Pons (tissue), 1 donor: ENCODE measurements at regions not wholly inside any gene's neighbourhood (a gene's known extent, or its start where the extent isn't known, plus 50 kb on each side); places are given as distances from the start of the nearest gene placed in this dataset.
"Not testable (repeated sequence)": the region's sequence is repeated elsewhere in the genome, so short reads cannot be mapped to it uniquely, and the experiment has no call there.

Experiments
- DNase-seq: peaks from one replicate; pipeline ENCODE4 v3.0.0-alpha.2; 2016; ENCODE audit warnings: low spot score

DNA sequence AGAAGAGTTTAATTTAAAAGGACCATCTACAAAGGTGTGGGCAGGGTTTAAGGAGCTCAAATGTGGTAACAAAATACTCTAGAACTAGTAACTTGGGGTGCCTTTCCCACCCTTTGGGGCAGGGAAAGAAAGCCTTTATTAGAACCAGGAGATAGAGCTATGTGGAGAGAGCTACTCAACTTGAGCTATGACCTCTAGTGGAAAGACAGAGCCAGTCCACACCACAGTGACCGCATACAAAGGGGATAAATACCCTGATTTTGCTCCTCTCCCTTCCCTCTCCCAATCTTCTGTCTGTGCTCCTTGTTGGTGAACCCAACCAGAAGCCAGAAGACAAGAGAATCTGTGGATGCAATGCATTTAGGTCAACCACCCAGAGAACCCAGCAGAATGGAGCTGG lies 54.4 kb upstream of the JAK1 start:
- no peak for DNase-seq

DNA sequence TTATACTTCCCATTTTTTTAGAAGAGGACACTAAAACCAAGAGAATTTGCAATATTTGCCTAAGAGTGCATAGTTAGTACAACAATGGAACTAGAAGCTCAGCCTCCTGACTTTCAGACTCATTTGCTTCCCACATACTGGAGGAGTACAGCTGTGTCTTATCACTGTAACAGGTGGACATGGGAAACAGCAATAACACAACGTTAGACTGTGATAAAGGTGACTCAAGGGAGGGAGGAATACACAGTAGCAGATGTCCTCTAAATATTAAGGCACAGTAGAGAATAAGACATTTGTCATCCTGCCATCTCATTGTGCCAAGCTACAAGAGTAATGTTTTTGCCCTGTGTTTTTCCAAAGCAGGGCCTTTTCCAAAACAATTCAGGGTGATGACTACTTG lies 55.4 kb upstream of the JAK1 start:
- DNase-seq, result no peak

DNA sequence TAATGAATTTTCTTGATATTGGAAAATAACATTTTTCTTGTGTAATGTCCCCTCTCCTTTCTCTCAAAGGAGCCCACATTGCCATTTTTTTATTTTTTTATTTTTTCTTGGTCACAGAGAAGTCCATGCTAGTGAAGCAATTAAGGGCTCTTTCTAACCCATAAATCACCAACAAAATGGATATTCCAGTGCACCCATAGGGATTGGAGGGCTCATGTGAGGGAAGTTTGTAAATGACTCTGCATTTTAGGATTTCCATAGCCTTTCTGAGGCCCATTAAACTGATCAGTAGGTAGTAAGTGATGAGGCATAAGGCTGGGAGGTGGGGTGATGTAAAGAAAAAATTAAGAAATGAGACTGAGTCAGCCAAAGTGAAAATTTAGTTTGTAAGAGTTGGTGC lies 55.9 kb upstream of the JAK1 start:
- no peak for DNase-seq

DNA sequence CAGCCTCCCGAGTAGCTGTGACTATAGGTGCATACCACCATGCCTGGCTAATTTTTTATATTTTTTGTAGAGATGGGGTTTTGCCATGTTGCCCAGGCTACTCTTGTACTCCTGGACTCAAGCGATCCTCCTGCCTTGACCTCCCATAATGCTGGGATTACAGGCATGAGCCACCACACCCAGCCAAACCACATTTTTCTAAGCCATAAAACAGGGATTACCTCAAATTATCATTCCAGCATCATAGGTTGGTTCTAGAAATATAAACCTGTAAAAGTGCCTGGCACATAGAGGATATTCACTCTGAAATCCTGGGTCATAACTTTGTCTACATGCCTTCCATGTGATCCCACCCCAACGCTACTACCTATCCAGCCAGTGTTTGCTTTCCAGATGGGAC lies 59.4 kb upstream of the JAK1 start:
- DNase-seq, result no peak

DNA sequence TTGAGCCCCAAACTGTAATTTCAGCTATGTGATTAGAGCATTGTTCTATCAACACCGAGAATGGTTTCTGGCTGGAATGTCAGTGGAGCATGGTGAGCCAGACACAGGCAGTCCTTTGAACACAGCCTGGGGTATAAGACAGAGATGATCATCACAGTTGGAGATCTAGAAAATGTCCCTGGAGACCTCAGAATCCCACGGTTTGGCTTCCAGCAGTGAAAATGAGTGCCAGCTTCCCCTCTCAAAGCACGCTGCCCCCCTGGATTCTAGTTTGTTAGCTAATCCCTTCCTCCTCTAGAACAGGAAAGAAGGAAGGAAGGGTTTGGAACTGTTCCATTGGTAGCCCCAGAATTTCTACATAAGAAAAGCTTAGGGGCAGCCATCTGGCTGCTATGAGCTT lies 59.9 kb upstream of the JAK1 start:
- DNase-seq, result no peak

DNA sequence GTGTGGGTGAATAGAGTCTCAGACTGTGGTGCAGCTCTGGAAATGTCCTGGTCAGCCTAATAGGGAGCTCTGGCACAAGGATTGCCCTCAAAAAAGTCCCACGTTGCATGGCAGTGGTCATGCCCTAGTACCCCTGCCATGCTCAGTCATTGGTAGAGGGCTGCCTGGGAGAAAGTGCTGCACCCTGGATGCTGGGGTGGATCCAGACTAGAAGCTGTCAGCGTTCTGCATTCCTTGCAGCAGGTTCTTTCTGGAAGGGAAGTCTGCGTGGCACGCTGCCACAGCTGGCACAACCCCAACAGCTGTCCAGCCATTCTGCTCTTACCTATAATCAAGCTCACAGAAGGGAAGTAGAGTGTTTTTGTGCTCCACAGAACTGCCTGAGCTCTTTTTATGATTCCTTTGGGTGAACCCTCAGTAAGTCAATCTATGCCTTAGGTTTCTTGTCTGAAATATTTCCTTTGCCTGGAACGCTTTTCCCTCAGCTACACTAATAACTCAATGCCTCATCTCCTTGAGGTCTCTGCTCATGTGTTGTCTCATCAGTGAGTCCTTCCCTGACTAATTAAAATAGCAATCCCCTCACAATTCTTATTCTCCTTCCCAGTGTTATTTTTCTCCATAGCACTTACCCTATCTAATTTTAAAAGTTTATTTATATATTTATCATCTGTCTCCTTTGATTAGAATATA lies 61.5 kb upstream of the JAK1 start:
- DNase-seq, result no peak

DNA sequence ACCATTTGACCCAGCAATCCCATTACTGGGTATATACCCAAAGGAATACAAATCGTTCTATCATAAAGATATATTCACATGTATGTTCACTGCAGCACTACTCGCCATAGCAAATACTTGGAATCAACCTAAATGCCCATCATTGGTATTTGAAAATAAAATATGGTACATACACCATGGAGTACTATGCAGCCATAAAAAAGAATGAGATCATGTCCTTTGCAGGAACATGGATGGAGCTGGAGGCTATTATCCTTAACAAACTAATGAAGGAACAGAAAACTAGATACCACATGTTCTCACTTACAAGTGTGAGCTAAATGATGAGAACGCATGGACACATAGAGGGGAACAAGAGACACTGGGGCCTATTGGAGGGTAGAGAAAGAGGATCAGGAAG lies 63.1 kb upstream of the JAK1 start:
- DNase-seq, result not testable (repeated sequence)

DNA sequence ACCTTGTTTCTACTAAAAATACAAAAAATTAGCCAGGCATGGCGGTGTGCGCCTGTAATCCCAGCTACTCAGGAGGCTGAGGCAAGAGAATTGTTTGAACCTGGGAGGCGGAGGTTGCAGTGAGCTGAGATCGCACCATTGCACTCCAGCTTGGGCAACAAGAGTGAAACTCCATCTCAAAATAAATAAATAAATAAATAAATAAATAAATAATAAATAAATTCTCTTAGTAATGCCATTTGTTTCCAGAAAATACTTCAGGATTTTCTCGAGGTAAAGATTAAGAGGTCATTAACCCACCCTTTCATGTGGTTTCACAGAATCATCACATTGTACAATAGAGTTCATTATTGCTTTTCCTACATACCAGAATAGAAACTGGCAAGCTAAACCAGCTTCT lies 68.5 kb upstream of the JAK1 start:
- DNase-seq, result not testable (repeated sequence)

DNA sequence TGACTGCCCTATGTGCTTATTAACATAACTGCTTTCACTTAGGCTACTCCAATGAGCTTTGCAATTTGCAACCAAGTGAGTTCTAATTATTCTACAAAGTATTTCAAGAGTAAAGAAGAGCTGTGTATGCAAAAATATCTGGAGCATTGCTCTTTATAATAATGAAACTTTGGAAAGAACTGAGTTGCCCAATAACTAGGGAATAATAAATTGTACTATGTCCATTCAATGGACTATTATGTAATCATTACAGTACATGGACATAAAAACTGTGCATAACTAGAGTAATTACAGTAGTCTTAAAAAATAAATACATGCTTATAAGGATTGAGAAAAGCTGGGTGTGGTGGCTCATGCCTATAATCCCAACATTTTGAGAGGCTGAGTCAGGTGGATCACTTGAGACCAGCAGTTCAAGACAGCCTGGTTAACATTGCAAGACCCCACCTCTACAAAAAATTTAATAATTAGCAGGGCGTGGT lies 70.3 kb upstream of the JAK1 start:
- DNase-seq, result no peak

DNA sequence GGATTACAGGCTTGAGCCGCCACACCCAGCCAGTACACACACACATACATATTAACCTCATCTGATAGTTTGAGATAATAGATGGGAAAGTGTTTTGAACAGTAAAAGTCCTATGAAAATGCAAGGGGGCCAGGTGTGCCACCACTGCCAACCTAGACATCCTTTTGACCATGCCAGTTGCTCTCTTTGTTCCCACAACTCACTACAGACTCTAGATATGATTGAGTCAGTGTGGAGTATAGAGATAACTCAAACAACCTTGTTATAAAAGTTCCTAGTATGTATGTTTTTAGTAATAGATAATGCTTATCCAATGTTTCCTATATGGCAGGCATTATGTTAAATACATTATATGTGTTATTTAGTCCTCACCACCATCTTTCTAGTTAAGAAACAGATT lies 72.7 kb upstream of the JAK1 start:
- DNase-seq, result no peak

DNA sequence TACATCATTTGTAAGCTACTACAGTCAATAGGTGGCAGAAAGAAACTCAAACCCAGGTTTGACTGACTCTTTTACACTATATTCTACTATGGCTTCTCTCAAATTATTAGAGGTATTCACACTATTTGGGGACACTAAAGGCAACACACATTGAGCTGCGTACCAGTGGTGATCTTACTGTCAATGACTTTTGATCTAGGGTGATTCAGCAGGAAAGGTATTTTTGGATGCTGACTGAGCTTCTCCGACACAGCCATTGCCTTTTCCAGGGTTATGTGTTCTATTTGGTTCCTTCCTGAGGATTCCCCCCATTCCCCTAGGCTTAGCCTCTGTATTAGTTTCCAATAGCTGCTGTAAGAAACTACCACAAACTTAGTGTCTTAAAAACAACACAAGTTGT lies 73.2 kb upstream of the JAK1 start:
- DNase-seq, result no peak

DNA sequence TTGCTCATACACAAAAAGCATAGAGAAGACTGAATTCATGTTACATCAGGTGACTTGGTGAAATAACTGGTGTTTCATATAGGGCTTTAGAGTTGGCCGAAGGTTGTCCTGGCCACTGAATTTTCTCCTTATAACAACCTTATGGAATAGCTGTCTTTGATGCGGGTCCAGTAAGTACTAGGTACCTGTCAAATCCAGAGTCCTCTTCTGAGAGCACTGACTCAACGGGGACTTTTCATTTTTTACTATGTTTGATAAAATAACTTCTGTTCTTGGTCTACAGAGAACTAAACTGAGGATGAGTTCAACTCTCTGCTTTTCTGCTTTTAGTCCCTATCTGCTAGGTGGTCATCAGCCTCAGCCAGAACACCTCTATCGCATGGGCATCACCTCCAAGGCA lies 76.1 kb upstream of the JAK1 start:
- DNase-seq, result no peak

DNA sequence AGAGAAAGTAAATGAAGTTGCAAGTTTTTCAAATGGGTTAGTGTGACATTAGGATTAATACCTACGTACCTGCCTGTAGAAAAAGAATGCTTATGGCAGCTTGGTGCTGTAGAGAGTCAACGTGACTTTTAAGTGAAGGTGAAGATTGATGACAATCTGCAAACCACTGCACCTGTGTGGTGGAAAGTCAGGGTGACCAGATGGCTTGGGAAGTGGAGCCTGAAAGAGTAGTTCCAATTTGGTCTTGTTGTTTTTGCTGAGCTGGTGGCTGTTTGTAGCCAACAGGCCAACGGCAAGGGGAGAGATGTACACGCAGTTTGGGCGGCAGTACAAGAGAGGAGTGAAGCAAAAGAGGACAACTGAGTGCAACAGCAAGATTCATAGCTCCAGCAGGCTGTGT lies 78.1 kb upstream of the JAK1 start:
- DNase-seq, result no peak

DNA sequence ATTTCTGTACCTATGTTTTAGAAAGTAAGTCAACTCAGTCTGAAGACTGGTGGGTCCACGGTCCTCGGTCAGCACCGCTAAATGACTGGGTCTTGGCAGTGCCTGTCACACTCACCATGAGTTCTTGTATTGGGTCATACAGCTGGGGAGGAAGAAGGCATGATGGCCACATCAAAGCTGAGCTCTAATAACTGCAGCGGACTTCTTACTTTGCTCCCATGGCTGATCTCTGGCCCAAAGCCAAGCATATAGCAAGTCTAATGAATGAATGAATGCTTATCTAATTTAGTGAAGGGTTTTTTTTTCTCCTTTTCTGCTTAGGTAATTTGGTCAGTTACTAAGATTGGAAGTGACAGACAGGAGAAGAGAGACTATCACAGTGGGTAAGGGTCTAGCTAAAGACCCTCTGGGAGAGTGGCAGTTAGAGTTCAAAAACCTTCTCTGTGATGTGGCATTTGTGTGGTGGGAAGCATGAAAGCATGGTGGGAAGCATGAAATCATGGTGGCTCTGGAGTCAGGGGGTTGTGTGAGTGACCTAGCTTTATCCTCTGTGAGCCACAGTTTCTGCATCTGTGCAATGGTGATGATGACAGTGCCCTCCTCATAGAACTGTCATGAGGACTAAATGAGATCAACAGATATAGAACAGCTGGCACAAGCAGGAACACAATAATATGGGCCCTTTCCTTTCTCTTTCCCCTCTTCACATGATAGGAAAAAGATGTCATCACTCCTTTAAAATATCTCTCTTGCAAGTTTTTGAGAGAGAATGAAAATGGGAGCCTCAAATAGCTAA lies 78.9 kb upstream of the JAK1 start:
- no peak for DNase-seq

DNA sequence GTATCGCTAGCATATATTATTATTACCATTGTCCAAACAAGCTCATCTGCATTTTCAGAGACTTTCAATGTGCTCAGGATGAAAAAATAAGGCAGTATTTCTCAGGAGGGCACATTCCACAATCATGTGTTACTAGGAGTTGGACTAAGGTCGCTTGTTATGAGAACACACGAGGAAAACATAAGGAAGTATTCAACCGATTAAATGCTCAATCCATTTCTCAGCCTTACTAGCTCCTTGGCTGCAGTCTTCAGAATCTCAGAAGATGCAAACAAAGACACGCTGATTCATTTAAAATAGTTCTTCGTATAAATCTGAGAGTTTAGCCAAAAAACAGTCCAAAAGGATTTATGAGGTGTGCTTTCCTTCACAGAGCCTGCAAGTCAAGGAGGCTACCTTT lies 82.0 kb upstream of the JAK1 start:
- no peak for DNase-seq

DNA sequence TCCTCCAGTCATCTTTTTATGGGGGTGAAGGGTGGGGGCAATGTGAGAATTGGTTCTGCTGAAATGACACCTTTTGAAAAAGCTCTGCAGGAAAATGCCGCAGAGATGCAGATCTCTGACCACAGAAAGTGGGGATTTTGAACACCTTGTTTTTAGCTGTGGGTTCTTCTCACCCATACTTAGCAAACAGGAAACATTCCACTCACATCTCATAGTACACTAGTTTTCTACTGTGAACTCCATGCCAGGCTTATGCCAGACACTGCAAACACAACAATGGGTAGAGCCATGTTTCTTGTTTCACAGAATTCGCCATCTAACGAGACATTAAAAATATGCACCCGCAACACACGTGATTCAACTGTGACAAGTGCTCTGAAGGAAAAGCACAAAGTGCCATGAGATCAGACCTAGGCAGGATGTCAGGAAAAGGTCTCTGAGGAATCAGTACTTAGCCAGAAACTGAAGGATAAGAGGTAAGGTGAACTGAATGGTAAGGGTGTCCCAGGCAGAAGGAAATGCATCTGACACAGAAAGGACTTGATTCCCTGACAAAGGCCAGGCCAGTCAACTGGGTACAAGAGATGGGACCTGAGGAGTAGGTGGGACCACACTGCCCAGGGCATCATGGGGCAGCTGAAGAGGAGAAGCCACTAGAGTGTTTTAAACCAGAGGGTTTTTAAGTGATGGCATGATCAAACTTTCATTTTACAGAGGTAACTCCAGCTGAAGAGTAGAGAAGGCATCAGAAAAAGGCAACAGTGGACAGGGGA lies 83.8 kb upstream of the JAK1 start:
- no peak for DNase-seq

DNA sequence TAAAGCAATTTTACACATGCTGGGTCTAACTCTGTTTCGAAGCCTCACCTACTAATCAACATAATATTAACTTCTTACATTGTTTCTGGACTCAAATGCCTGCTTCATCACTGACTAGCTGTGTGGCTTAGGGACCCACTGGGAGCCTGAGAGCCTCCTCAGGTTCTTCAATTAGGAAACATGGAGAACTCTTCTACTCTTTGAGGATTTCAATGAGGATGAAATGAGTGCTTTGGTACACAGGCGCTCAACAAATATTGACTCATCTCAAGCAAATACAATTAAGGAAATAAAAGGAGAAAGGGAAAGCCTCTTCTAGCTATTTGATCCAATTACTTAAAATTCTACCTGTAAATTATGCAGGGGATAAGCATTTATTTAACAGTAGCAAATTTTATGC lies 84.4 kb upstream of the JAK1 start:
- DNase-seq, result no peak

DNA sequence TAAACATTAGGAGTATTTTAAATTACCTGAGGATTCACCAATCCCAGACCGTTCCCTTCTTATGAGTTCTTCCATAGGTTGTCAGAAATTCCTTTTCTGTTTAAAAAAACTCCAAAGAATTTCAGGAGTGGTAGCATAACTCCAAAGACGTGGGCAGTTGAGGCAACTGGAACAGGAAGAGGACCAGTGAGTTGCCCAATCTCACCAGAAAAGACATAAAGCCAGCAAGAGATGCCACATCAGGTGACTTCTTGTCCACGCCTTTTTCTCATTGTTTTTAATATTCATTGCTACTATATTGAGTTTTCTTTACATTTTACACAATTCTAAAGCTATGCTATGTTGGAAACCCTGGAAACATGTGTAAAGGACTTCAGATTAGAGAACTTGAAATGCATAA lies 88.1 kb upstream of the JAK1 start:
- DNase-seq, result no peak

DNA sequence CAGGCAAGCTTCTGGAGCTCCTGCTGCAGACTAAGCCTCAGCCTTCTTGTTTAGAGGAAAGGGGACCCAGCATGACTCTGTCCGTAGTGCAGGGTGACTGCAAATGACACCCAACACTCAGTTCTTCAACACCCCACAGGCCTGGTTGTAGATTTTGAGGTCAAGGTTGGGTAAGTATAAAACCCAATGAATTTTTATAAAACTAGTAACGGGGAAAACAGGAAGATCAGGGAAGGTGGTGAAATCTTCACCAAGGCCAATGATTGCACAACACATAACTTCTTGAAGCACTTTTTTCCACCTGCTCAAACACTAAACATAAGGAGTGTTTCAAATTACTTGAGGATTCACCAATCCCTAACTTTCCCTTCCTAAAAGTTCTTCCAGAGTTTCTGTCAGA lies 89.4 kb upstream of the JAK1 start:
- DNase-seq, result no peak

DNA sequence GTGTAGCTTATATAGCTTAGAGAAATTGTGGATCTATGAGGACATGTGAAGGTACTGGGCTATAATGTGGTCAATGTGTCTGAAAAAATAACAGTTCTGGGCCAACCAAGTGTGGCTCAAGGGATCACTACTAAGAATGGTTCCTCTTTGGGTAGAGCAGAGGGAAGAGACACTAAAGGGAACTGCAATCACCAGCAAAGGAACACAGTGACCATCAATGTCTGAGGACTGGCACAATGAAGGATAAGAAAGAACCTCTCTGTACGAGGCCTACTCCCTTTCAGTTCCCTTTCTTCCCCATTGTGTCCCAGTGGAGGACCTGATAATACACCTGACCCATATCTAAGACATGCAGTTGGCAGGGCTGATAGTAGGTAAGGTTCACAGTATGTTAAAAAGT lies 89.9 kb upstream of the JAK1 start:
- peak; percentile 48 for DNase-seq

DNA sequence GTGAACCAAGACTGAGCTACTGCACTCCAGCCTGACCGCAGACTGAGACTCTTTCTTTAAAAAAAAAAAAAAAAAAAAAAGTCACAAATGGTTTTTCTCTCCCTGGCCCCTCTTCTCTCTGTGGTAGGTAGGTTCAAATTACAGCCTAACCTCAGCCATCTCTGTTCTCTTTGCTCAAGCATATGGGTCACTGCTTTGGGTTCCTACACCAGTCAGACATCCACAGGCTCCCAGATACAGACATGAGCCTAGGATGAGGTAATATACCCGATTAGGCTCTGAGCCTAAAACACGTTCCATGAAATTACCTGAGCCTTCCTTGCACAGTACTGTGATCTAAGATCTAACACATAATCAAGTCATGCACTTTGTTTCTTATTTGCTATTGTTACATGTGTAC lies 90.5 kb upstream of the JAK1 start:
- DNase-seq, result no peak

DNA sequence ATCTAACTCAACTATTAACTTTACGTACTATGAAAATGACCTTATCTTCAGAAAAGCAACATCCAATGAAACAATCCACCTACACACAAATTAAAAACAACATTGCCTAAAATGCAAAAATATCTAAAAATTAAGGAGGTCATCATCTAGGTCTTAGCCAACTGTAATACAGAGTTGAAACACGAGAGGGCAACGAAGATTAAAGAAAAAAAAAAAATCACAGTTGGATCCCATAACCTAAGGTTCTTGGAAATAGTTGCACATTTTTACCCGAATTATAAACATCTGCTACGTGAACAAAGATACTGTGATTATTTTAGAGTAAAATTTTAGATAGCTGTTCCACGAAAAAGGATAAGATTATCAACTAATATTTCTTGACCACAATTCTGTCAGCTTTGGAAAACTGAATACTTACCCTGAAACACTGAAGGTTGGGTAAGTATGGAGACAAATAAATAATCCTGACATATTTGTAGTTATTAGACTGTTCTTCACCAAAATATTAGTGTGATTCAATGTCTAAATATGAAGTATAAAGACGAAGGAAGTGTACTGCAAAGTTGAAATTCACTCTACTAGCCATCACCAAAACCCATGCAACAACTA lies 88.0 kb upstream of the AK4 start:
- DNase-seq, result peak; percentile 51

DNA sequence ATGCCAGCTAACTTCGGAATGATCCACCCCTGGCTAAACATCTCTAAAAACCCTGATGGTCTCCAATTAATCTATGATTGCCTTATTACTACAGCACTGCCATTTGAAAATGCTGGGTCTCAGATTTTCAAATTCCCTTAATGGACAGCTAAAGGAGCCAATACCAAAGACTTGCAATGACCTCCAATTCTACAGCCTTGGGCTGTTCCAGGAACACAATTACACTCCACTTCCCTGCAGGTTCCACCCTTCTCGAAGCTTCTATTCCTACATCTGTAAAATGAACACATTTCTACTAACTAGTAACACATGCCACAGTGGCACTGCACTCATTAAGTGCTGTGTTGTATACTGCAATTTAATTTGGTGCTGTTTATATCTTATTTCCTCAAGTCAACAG lies 85.7 kb upstream of the AK4 start:
- DNase-seq, result no peak
